Embryonic facial prominence (tissue), 1 donor: ENCODE measurements at regions not wholly inside any gene's neighbourhood (a gene's known extent, or its start where the extent isn't known, plus 50 kb on each side); places are given as distances from the start of the nearest gene placed in this dataset.
A peak's percentile ranks its signal among the peaks of the same experiment; 100 is the strongest.

Source experiments
- DNase-seq: peaks from one replicate; pipeline ENCODE4 v3.0.0-alpha.2; 2016; ENCODE audit errors: extremely low spot score

DNA sequence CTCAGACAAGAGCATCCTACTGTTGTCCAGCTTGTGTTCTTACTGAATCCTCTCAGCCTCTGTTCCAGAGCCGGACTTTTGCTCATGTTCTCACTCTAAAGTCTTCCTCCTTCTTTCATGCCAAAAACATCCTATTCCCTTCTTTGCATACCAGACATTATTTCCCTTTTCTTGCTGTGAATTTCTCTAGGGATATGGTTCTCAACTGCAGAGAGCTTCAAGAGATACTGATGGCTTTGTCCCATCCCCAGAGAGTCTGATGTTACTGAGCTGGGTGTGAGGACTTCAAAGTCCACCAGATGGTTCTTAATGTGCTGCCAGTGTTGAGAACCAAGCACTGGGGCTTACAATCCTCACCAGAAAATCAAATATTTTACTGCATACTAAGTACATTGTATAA lies 98.6 kb upstream of the FER start:
- DNase-seq = no peak

DNA sequence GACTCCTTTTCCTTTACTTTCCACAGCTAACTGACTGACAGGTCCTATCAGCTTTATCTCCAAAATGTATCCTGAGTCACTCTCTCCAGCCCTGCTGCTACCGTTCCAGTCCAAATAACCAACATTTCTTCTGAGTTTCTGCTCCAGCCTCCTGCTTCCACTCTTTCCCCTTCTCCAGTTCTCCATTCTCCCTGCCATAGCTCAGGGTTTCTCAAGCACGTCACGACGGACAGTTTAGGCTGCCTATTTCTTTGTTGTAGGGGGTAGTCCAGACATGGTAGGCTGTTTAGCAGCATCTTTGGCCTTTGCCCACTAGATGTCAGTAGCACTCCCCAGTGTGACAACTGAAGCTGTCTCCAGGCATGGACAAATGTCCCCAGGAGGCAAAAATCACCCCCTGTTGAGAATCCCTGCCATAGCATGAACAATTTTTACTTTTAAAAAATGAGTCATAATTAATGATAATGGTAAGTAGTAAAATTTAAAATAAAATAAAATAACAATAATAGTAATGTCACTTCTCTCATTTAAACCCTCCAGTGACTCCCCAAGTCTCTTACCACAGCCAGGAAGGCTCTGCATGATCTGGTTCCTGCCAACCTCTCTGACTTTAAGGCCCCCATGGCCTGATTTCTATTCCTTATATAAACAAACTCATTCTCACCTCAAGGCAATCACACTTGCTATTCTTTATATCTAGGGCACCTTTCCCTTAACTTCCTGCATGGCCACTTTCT lies 105.4 kb upstream of the FER start:
- DNase-seq = peak; percentile 14

- no peak for DNase-seq
These were observed 106.1 kb upstream of the FER start for GRCh38 chr5:108641596-108641995.

GRCh38 chr5:108639366-108639765 lies 108.3 kb upstream of the FER start:
- DNase-seq = no peak

DNA sequence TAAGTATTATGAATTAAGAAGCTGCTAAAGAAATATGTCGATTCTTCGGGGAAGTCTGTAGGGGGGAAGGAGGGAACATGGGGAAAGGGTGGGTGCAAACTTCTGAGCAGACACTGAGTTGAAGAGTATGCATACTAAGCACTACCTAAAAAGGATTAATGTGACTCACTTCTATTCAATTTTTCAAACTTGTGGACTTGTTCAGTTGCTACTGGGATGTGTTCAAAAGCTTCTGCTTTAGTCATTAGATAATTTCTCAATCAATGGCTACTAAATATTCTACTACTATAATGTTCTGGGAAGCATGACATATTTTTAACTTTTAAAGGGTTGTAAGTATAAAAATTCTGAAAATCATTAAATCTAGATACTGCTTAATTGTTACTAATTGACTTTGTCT lies 109.7 kb upstream of the FER start:
- no peak for DNase-seq

- no peak for DNase-seq
These were observed 110.6 kb upstream of the FER start for GRCh38 chr5:108637134-108637533.

- DNase-seq = no peak
These were observed 111.4 kb upstream of the FER start for GRCh38 chr5:108636135-108636853.

GRCh38 chr5:108634617-108635288 lies 112.9 kb upstream of the FER start:
- DNase-seq = no peak

DNA sequence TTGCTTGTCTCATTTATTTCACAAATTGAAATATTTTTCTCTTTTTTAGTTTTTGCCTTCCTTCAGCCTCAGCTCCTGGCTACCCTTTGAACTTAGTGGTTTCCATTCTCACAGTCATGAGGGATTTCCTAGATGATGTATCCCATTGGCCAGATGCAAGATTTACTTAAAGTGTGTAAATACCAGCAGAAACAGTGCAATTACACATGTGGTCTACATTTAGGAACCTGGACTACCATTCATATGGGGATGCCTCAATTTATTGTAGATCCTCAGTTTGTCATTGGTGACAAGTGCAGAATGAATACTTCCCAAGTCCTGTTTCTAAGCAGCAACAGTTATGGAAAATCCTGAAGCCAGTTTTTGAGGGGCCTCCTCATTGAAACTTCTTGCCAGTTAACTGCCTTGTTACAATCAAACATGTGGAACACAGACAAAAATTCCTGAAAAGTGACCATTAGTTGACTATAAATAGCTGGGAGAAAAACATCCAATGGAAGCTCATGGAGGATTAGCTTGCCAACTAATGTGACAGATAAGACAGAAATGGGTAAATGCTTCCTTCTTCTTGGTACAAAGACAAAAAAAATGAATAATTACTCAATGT lies 113.6 kb upstream of the FER start:
- DNase-seq = no peak

DNA sequence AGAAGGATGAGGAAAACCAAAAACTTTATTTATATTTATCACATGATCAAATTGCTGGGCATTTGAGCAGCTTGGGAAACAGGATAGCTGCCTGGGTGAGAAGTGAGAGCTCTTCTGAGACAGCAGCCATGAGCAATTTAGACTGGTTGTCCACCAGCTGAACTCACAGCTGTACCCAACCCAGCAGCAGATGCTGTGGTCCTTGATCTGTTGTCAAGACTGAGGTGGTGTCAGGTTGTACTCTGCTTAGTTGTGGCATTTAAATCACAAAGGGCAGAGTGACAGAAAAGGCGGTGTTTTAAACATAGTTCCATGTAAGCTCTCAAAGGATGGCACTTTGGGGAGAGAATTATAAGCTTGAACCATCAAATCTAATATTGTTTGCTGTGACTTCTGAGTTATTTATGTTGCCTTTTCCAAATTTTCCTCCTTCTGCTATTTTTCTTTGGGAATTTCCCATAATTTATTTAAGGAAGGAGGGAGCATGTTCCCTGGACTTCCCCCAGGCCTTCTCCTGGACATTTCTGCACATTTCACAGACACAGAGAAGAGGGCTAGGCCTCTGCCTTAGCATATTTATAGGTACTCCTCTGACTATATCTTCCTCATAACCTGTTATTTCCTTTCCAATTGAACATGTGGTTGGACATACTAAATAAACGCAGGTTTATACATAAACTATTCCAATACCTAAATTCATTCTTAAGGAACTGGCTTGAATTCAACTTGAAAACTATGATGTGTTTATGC lies 117.7 kb upstream of the FER start:
- DNase-seq = no peak

DNA sequence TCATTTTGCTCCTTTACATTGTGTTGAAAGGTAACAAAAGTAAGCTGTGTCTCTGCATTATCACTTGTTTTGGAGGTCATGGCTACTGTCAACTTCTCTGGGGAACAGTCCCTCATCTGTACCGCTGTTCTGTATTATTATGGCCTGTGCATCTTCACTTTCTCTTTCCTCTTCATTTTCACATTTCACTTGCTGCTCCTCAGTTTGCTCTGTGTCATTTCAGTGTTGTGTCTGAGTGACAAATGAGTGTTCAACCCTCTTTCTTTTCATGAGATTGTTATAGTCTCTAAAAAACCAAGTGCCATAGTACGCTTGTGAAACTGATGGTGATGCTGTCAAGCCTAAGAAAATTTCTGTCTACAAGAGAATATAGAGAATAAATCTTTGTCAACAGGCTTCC lies 122.0 kb upstream of the FER start:
- no peak for DNase-seq

DNA sequence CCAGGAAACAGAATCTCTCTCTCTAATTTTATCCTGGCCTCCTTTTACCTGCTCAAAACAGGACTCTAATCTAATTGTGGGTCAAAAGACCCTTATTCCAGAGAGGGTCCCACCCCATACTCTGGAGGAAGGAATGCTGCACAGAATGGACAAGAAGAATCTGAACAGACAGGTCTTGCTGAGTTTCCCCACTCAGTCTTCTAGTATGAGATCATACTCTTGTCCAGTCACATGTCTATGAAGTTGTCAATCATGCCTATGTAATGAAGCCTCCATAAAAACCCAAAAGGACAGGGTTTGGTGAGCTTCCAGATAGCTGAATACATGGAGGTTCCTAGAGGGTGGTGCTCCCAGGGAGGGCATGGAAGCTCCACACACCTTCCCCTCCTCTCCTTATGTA lies 123.9 kb upstream of the FER start:
- DNase-seq = no peak

DNA sequence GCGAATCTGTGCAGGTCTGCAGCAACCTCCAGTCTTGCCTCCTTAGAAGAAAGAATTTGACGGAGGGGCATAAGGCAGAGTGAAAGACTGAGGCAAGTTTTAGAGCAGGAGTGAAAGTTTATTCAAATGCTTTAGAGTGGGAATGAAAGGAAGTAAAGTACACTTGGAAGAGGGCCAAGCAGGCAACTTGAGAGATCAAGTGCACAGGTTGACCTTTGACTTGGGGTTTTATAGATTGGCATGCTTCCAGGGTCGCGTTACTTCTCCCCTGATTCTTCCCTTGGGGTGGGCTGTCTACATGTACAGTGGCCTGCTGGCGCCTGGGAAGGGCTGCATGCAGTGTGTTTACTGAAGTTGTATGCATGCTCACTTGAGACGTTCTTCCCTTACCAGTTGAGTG lies 127.2 kb upstream of the FER start:
- no peak for DNase-seq

DNA sequence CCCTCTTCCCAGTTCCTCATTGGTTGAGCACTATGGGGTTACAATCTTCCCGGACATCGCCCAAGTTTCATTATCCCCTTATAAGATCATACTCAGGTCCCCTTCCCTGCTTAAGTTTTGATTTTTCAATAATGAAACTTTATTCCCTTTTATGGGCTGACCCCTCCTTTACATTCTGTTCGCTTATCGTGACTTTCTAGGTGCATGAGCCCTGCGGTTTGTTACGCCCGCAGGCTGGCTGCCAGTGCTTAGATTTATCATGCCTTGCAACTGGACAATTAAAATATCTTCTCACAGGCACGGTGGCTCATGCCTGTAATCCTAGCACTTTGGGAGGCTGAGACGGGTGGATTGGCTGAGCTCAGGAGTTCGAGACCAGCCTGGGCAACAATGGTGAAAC lies 127.9 kb upstream of the FER start:
- DNase-seq = no peak

DNA sequence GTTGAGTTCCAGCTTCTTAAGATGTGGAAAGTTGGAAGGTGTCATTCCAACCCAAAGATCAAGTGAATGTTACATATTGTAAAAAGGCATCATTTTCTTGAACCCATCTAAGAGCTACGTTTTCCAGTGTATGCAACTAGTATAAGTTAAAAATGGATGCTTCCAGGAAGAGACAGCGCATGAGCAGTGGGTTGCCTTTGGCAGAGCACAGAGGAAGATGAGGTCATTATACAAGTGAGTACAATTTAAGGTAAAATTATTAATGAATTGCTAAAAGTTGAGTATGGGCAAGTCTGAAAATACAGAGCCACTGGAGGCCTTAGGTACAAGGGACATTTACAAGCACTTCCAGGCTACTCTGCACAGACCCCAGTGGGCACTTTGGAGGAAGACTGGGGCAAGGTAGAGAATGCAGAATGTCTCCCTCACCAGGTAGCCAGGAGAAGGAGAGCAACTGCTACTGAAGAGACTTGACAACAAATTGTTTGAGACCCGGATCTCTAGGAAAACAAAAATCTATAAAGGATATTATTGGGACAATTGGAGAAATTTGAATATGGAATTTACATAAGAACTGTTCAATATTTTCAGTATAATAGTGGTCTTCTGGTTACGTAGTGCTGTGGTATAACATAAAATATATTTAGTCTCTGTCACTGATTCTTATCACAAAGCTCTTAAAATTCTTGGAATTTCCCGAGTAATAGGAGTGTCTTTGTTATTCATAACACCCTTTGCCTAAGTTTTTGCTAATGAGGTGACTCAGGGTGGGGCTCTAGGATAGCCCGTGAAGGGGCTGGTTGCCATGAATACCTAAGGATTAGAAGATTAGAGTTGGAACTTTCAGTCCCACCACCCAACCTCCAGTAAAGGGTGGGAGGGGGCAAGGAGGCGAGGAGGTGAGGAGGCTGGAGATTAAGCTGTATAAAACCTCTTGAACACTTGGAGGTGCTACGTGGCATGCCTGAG lies 129.9 kb upstream of the FER start:
- no peak for DNase-seq

DNA sequence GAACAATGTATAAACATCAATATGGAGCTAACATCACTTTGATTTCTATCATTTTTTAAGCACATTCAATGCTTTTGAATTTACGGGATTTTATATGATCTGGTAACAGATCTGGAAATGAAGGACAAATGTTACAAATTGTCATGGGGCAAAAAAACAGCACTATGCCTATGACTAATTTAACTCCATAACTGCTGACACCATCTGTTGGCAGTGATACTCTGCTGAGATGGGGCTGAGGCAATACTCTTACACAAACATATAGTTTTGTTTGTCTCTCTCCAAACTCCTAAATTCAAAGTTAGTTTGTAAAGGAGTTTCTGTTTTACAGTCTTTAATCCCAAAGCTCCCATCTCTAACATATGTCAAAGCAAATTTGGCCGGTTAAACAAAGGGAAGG lies 132.5 kb upstream of the FER start:
- no peak for DNase-seq

- no peak for DNase-seq
These were observed 140.3 kb upstream of the FER start for GRCh38 chr5:108607421-108607820.

DNA sequence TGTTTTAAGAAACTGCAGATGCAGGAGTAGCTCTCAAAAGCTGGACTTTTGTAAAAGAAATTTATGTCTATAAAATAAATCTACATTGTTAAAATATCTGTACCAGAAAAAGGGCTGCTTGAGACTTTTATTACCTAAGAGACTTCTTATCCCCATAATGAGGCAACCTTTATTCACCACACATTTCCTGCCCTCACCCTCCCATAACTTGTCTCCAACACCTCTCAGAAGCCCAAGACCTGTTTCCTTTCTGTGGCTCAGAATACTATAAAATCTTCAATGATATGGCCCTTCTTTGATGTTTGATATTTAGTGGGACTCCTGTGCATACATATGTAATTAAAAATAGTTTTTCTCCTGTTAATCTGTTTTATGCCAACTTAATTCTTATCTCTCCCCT lies 141.5 kb upstream of the FER start:
- DNase-seq = no peak

GRCh38 chr5:108602830-108603229 lies 144.9 kb upstream of the FER start:
- DNase-seq = no peak

GRCh38 chr5:108590799-108591198 lies 156.9 kb upstream of the FER start:
- no peak for DNase-seq

- no peak for DNase-seq
These were observed 159.4 kb upstream of the FER start for GRCh38 chr5:108588323-108588722.
